SK-N-MC (cell line): ENCODE measurements at regions not wholly inside any gene's neighbourhood (a gene's known extent, or its start where the extent isn't known, plus 50 kb on each side); places are given as distances from the start of the nearest gene placed in this dataset.

Source experiments
- EZH2 ChIP-seq: fragments of 200-600 bp; sonication (generic); IDR thresholded peaks from one replicate; pipeline ENCODE4 v1.6.1; 2017; ENCODE audit warnings: antibody characterized with exemption
- FOXP2 ChIP-seq: optimal IDR thresholded peaks from 2 replicates; pipeline ENCODE3; 2011; ENCODE audit warnings: mild to moderate bottlenecking, moderate library complexity; ENCODE audit not compliant: insufficient read depth; ENCODE audit errors: extremely low read length, control extremely low read depth
- POLR2AphosphoS5 ChIP-seq: IDR thresholded peaks from 2 replicates; pipeline ENCODE4 v1.6.1; 2012; ENCODE audit warnings: mild to moderate bottlenecking, low read depth, low read length, borderline replicate concordance

DNA sequence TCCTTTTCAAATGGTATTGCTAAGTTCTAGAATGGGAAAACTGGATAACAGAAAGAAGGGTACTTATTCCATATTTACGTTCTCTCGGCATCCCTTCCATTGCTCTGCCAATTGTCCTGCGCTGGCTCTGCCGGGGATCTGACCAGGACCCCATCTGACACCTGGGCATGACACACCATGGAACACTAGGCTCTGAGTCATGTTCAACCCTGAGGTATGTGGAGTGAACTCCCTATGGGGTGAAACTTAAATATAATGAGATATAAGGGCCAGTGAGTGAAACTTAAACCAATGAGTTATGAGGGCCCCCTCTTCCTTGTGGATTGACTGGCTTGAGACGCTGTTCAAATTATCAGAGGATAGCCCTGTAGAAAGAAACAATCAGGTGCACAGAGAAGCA is 55.1 kb upstream of the ZEB1 start:
- TF ChIP-seq EZH2, result no peak
- TF ChIP-seq POLR2AphosphoS5, result no peak
- no peak for TF ChIP-seq FOXP2
